ENCODE measurements at regions not wholly inside any gene's neighbourhood (a gene's known extent, or its start where the extent isn't known, plus 50 kb on each side); places are given as distances from the start of the nearest gene placed in this dataset.

DNA sequence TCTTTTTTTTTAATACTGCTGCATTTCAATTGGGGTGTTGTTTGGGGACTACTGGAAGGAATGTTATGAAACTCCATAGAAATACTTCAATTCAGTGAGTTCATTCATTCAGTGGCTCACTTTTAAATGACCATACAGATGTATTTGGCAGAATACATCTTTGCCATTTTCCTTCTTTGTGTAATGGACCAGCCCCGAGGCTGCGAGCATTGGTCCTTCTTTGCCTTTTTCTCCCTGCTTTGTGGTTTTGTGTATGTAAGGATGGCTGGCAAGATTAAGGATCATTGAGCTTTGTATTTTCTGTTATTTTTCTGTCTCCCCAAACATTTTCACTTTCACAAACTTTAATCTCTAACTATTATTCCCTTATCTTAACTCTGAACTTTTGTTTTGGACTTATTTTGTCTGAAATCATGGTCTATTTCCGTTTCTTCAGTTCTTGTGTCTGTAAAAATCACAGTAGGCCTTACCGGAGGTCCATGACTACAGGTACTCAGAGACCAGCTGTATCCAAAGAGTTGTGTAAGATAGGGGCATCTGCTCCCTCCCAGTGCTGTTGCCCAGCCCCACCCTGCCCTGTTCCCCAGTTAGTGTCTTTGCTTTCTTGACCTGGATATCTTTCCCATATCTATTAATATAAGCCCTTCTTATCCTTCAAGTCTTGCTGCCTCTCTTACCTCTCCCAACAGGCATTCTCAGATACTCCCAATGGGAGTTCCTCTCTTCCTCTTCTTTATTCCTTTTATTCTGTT, 154.3 kb upstream of the DMRT1 start:
- no peak overlapping the region for H3K4me3 ChIP-seq (ENCODE audit: insufficient read depth, low read depth, low read length)
- no peaks in the 10 kb centered on the region for H3K27me3 ChIP-seq (ENCODE audit: control insufficient read depth, insufficient read depth, low read length)
- H3K36me3 ChIP-seq (replicated peaks; ENCODE audit: control insufficient read depth, insufficient read depth, low read length): no peaks in the 10 kb centered on the region
- no peak for DNase-seq

DNA sequence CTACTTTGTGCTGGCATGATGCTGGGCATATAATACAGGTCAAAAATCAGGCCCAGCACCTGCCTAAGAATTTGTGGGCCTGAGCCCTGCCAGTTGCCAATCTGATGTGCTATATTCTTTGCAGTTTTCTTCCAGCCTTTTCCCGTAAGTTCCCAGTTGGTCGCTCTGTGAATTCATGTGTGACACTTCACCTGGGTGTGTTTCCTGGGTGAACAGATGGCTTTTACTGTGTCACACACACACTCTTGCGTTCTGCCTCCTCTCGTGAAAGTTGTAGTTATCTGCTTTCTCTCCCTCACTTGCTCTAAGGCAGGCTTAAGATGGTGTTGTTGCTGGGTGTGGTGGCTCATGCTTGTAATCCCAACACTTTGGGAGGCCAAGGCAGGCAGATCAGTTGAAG, 153.5 kb upstream of the DMRT1 start:
- no peaks in the 10 kb centered on the region for H3K27me3 ChIP-seq (ENCODE audit: control insufficient read depth, insufficient read depth, low read length)
- DNase-seq: no peak
- H3K4me3 ChIP-seq (ENCODE audit: insufficient read depth, low read depth, low read length): no peak overlapping the region
- no peaks in the 10 kb centered on the region for H3K36me3 ChIP-seq (replicated peaks; ENCODE audit: control insufficient read depth, insufficient read depth, low read length)

DNA sequence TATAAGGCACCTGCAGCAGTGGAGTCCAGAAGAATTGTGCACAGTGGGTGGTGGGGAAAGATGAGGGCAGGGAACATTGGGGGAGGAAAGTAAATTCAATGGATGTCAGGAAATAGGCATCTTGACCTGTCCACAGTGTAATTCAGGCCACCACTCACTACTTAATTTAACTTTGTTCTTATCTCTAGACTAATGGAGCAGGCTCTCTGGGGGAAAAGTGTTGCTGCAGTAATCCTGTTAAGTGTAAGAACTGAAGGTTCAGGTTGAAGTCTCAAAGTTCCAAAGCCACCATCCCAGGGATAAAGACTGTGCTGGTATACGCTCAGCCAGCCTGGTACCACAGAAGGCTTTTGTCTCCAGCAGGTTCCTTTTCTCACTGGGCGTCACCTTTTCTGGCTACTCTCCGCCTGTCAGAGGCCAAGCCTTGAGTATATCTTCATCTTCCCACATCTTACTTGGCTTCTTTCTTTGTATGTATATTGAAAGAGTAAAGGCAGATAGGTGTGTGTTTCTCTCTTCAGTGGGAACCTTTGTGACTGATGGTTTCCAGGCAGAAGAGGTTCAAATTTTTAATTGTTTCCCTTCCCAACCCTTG, 150.9 kb upstream of the DMRT1 start:
- no peaks in the 10 kb centered on the region for H3K27me3 ChIP-seq (ENCODE audit: control insufficient read depth, insufficient read depth, low read length)
- no peak overlapping the region for H3K4me3 ChIP-seq (ENCODE audit: insufficient read depth, low read depth, low read length)
- no peaks in the 10 kb centered on the region for H3K36me3 ChIP-seq (replicated peaks; ENCODE audit: control insufficient read depth, insufficient read depth, low read length)
- DNase-seq: no peak

DNA sequence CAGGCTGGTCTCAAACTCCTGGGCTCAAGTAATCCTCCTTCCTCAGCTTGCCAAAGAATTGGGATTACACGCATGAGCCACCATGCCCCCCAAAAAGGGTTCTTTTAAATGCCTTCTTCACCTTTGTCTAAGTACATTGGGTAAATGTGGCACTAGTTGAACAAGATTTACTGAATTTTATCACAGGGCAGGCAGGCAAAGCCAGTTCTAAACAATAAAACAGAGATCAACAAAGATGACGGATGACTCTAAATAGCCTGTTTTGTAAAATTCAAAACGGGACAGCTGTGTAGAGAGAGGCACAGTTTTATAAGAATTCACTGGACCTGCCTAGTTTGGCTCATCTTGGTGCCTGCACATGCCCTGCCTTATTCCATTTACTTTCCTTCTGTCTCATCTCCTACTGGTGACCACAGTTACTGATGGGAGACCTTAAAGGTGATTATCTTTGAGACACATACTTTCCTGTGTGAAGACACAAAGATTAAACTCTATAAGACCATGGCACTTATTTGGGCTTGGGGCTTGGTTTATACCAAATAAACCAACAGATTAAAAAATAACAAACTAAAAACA, 149.6 kb upstream of the DMRT1 start:
- H3K27me3 ChIP-seq (ENCODE audit: control insufficient read depth, insufficient read depth, low read length): no peaks in the 10 kb centered on the region
- no peaks in the 10 kb centered on the region for H3K36me3 ChIP-seq (replicated peaks; ENCODE audit: control insufficient read depth, insufficient read depth, low read length)
- no peak overlapping the region for H3K4me3 ChIP-seq (ENCODE audit: insufficient read depth, low read depth, low read length)
- no peak for DNase-seq

DNA sequence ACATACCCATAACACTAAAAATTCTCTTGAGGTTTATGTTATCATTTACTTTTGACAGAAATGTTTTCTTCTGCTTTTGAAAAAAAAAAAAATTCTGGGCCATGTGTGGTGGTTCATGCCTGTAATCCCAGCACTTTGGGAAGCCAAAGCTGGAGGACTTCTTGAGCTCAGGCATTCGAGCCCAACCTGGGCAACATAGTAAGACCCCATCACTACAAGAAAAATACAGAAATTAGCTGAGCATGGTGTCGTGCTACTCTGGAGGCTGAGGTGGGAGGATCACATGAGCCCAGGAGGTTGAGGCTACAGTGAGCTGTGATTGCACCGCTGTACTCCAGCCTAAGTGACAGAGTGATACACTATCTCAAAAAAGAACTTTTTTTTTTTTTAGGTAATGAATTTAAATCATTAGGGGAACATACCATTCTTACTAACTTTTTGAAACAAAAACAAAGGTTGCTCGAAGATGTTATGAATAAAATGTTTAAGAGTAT, 148.8 kb upstream of the DMRT1 start:
- Histone ChIP-seq H3K27me3 (ENCODE audit: control insufficient read depth, insufficient read depth, low read length) (no peaks in the 10 kb centered on the region), H3K4me3 (ENCODE audit: insufficient read depth, low read depth, low read length) (no peak overlapping the region), H3K36me3 (replicated peaks; ENCODE audit: control insufficient read depth, insufficient read depth, low read length) (no peaks in the 10 kb centered on the region)
- DNase-seq: no peak

DNA sequence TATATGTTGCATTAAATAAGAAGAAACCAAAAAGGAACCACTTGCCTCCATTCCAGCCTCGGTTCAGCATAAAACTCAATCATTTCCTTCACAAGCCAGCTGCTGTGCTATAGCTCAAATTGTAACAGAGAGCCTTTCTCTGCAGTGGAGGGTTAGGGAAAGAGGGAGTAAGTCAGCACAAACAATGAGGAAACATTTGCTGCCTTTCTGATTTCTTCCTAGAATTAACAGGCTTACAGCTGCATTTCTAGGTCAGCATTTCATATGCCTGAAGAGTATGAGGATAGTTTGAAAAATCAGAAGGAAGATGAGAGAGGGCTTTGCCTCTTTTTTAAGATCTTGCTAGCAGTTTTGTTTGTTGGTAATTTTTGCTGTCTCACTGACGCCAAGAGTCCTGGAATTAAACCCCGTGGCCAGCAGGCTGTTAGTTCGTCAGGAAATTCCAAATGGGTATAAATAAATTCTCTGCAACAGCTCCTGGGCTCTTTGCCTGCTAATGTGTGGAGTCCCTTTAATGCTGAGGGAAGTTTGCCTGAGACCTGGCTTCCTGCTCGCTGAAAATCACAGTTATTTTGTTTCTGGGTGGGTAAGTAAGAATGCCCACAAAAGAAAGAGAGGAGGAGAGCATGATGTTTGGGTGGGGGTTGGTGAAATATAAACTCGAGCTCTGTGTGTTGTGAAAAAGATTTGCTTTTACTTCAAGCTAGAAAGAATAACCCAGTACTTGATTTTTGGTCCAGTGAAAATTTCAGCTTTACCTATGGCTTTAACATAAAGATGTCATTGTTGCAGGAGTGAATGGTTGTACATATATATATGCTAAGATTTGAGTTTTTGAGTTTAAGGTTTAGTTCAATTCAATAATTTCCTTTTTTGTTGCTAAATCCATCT, 148.1 kb upstream of the DMRT1 start:
- DNase-seq: no peak
- no peaks in the 10 kb centered on the region for H3K27me3 ChIP-seq (ENCODE audit: control insufficient read depth, insufficient read depth, low read length)
- no peak overlapping the region for H3K4me3 ChIP-seq (ENCODE audit: insufficient read depth, low read depth, low read length)
- H3K36me3 ChIP-seq (replicated peaks; ENCODE audit: control insufficient read depth, insufficient read depth, low read length): no peaks in the 10 kb centered on the region

DNA sequence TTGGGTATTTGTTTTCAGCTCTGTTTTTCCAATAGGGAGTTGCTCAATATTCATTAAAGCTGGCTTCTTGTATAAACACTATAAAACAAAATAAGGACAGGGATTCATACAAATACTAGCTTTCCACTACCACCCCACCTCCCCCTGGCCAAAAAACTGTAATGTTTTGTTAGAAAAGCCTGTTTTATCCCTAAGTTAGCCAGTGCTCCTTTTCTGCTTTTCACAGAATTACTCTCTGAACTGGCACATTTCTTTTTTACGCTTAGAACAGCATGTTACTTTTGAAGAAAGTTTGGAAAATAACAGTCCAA, 147.4 kb upstream of the DMRT1 start:
- H3K36me3 ChIP-seq (replicated peaks; ENCODE audit: control insufficient read depth, insufficient read depth, low read length): no peaks in the 10 kb centered on the region
- H3K4me3 ChIP-seq (ENCODE audit: insufficient read depth, low read depth, low read length): no peak overlapping the region
- DNase-seq: no peak
- H3K27me3 ChIP-seq (ENCODE audit: control insufficient read depth, insufficient read depth, low read length): no peaks in the 10 kb centered on the region

DNA sequence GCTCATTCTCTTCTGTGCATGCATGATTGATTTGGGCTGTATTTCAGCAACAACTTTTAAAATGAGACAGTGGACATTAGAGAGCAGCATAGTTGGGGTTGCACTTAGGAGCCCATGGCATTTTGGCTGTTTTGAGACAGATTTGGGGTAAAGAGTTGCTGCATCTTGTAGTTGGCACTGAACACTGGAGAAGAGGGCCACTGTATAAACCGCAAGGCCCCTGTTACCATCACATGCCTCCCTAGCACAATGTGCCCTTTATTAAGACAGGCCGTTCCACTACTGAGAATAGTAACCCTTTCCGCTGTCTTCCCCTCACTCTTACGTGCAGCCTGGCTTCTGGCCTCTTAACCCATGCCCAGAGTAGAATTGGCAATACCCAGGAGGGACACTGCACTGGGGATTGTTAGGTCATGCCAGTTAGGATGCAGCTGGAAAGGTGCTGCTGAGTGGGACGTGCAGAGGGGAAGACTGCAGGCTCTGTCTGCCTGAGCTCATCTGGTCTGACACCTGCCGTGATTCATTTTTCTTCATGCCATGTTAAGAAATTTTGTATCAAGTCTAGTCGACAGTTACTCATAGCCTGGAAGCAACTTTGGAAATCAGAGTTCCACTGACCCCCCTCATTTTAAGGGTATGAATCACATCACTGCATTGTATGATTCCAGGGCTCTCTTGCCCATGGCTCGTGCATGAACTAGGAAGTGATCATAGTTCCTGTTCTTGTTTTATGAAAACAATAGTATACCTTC, 146.9 kb upstream of the DMRT1 start:
- DNase-seq: no peak
- Histone ChIP-seq H3K36me3 (replicated peaks; ENCODE audit: control insufficient read depth, insufficient read depth, low read length) (no peaks in the 10 kb centered on the region), H3K27me3 (ENCODE audit: control insufficient read depth, insufficient read depth, low read length) (no peaks in the 10 kb centered on the region), H3K4me3 (ENCODE audit: insufficient read depth, low read depth, low read length) (no peak overlapping the region)

DNA sequence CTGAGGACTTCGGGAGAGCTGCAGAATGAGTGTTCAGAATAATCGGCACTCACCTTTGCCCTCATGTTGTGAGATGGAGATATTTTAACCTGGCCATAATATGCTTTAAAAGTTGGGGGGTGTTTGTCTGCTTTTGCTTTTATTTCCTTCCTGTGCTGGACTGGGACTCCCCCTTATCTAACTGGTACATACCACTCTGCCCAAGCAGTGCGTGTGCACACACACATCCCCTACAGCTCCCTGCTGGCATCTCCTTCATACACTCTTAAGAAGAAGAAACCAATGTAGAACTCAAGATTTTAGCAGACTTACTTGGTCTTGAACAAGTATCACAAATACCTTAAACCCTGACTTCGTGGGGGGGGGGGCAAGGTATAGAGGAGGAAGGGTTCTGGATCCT, 146.2 kb upstream of the DMRT1 start:
- no peak overlapping the region for H3K4me3 ChIP-seq (ENCODE audit: insufficient read depth, low read depth, low read length)
- H3K27me3 ChIP-seq (ENCODE audit: control insufficient read depth, insufficient read depth, low read length): no peaks in the 10 kb centered on the region
- DNase-seq: no peak
- H3K36me3 ChIP-seq (replicated peaks; ENCODE audit: control insufficient read depth, insufficient read depth, low read length): no peaks in the 10 kb centered on the region

DNA sequence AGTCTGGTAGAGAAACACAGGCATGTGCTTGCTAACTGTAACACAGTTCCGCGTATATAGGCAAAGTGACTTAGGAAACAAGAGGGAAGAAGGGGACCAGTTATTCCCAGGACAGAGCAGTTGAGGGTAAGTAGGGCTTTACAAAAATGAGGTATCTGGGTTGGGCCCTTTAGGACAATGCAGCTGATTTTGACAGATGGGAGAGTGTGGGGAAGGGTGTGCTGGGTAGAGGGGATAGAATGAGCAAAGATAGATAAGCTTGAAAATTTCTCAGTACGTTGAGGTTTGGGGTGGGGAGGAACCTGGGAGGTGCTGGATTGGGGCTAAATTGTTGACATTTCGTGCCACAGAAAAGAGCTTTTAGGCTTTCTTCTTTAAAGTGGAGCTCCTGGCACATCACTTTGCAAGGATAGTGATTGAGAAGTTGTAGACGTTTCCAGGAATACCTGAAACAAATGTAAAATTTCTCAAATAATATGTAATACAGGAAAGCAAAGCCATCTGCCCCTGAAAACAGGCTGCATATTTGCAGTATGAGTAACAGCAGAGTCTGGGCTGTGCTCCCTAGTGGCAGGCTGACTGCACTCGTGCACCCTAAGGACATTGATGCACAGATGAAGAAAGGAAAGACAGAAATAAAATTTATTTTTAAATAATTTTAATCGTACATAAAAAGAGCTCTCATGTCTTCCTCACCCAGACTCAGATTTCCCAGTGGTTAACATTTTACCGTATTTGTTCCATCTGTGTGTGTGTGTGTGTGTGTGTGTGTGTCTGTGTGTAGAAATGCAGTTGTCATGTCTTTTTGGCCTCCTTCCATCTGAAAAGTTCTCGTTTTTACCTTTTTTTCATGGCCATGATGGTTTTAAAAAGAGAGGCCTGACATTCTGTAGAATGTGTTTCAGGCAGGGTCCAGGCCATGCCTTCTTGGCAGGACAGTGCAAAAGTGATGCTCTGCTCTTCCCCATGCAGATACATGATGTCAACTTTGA, 144.9 kb upstream of the DMRT1 start:
- H3K4me3 ChIP-seq (ENCODE audit: insufficient read depth, low read depth, low read length): no peak overlapping the region
- H3K27me3 ChIP-seq (ENCODE audit: control insufficient read depth, insufficient read depth, low read length): no peaks in the 10 kb centered on the region
- H3K36me3 ChIP-seq (replicated peaks; ENCODE audit: control insufficient read depth, insufficient read depth, low read length): no peaks in the 10 kb centered on the region
- DNase-seq: no peak

DNA sequence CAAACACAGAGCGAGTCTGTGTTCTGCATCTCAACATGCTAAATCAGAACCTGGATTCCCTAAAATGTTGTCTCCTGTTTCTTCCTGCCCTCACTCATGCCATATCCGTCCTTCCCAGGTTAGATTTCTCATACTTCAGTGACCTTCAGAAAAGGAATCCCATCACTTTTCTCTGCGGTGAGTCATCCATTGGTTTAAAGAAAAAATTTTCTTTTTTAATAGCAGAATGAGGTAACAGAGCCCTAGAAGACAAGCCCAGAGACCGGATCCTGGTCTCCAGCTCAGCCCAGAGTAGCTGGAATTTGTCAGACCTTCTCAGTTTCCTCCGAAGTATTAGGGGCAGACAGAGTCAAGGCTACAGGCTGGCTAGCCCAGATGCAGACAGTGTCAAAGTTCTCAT, 143.2 kb upstream of the DMRT1 start:
- Histone ChIP-seq H3K27me3 (ENCODE audit: control insufficient read depth, insufficient read depth, low read length) (no peaks in the 10 kb centered on the region), H3K36me3 (replicated peaks; ENCODE audit: control insufficient read depth, insufficient read depth, low read length) (no peaks in the 10 kb centered on the region), H3K4me3 (ENCODE audit: insufficient read depth, low read depth, low read length) (no peak overlapping the region)
- no peak for DNase-seq

DNA sequence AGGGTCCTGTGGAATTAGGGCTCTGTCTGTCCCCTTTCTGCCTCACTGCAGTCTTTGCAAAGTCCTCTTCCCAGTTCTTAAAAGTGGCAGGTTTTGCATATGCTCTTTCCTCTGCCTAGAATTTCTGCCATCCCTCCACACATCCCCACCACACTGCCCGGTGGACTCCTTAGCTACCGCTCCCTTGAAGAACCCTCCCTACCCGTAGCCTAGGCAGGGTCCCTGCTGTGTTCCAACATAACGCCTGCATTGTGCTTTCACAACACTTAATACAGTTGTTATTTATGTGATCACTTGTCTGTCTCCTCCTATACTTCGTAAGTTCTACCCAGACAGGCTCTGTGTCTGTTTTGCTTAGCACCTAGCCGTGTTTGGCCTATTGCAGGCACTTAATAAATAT, 142.5 kb upstream of the DMRT1 start:
- Histone ChIP-seq H3K27me3 (ENCODE audit: control insufficient read depth, insufficient read depth, low read length) (no peaks in the 10 kb centered on the region), H3K36me3 (replicated peaks; ENCODE audit: control insufficient read depth, insufficient read depth, low read length) (no peaks in the 10 kb centered on the region), H3K4me3 (ENCODE audit: insufficient read depth, low read depth, low read length) (no peak overlapping the region)
- DNase-seq: no peak

DNA sequence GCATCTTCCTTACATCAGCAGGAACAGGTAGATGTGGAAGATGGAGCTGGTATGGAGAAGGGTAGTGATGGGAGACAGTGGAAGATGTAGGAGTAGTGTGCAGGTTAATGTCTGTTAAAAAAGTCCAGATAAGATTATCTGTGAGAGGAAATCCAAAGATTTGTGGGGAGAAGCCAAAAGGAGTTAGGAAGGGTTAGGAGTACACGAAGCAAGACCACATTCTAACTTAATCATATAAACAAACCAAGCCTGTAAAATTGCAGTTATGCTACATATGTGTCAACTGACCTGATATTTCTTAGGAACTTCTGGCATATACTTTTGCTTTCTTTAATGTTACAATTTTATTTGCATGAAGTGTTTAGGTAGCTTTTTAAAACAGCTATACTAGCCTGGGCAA, 142.1 kb upstream of the DMRT1 start:
- Histone ChIP-seq H3K4me3 (ENCODE audit: insufficient read depth, low read depth, low read length) (no peak overlapping the region), H3K36me3 (replicated peaks; ENCODE audit: control insufficient read depth, insufficient read depth, low read length) (no peaks in the 10 kb centered on the region), H3K27me3 (ENCODE audit: control insufficient read depth, insufficient read depth, low read length) (no peaks in the 10 kb centered on the region)
- no peak for DNase-seq

All from H7 (cell line).